ENCODE measurements at regions not wholly inside any gene's neighbourhood (a gene's known extent, or its start where the extent isn't known, plus 50 kb on each side); places are given as distances from the start of the nearest gene placed in this dataset.

DNA sequence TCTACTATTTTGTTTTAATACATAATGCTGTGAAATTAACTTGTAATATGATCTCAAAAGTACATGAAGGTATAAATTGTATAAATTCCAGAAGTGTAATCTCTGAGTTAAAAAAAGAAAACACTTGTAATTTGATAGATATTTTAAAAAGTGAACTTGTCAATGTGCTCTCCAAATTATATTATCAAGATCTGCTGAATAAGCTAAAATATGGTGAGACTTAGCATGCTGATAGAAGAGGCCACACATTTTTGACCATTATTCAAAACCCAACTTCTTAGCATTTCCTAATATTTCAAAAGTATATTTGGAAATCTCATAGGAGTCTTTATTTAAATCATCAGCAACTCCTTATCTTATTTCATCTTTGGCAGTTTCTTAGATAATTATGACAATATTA, 657.1 kb upstream of the BOD1L1 start:
- Histone ChIP-seq H3K36me3 (ENCODE audit: control insufficient read depth in 4 of 4, insufficient read depth in 3 of 4, low read depth in 1 of 4, low read length in 3 of 4) (no peaks in the 10 kb centered on the region), H3K9me3 (ENCODE audit: control insufficient read depth in 4 of 4, low read length in 3 of 4) (peaks cover 0 to 5% (median 0%) of the 10 kb centered on the region in 4 donors), H3K4me1 (ENCODE audit: control insufficient read depth in 4 of 4, insufficient read depth in 4 of 4, low read length in 3 of 4) (no peaks in the 10 kb centered on the region), H3K4me3 (ENCODE audit: low read depth in 1 of 3, low read length in 3 of 3) (no peak overlapping the region), H3K27ac (ENCODE audit: low read depth in 1 of 2, low read length in 2 of 2) (no peak overlapping the region), H3K27me3 (ENCODE audit: control insufficient read depth in 4 of 4, insufficient read depth in 4 of 4, low read length in 3 of 4) (no peaks in the 10 kb centered on the region), H3K9ac (ENCODE audit: low read depth in 1 of 2, low read length in 2 of 2) (no peak overlapping the region)
- TF ChIP-seq NR2F2 (IDR thresholded peaks at IDR 0.05): no peak
- TF ChIP-seq, protein P1, sequence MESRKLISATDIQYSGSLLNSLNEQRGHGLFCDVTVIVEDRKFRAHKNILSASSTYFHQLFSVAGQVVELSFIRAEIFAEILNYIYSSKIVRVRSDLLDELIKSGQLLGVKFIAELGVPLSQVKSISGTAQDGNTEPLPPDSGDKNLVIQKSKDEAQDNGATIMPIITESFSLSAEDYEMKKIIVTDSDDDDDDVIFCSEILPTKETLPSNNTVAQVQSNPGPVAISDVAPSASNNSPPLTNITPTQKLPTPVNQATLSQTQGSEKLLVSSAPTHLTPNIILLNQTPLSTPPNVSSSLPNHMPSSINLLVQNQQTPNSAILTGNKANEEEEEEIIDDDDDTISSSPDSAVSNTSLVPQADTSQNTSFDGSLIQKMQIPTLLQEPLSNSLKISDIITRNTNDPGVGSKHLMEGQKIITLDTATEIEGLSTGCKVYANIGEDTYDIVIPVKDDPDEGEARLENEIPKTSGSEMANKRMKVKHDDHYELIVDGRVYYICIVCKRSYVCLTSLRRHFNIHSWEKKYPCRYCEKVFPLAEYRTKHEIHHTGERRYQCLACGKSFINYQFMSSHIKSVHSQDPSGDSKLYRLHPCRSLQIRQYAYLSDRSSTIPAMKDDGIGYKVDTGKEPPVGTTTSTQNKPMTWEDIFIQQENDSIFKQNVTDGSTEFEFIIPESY (IDR thresholded peaks at IDR 0.05): no peak
- TF ChIP-seq, protein P2, sequence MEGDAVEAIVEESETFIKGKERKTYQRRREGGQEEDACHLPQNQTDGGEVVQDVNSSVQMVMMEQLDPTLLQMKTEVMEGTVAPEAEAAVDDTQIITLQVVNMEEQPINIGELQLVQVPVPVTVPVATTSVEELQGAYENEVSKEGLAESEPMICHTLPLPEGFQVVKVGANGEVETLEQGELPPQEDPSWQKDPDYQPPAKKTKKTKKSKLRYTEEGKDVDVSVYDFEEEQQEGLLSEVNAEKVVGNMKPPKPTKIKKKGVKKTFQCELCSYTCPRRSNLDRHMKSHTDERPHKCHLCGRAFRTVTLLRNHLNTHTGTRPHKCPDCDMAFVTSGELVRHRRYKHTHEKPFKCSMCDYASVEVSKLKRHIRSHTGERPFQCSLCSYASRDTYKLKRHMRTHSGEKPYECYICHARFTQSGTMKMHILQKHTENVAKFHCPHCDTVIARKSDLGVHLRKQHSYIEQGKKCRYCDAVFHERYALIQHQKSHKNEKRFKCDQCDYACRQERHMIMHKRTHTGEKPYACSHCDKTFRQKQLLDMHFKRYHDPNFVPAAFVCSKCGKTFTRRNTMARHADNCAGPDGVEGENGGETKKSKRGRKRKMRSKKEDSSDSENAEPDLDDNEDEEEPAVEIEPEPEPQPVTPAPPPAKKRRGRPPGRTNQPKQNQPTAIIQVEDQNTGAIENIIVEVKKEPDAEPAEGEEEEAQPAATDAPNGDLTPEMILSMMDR (IDR thresholded peaks at IDR 0.05; ENCODE audit: low read depth, low read length, missing input control): no peak
- TF ChIP-seq FOXA1 (IDR thresholded peaks at IDR 0.05): no peak
- TF ChIP-seq GABPA (IDR thresholded peaks at IDR 0.05 in 1 of 2, conservative IDR thresholded peaks at IDR 0.05 in 1 of 2): no peak
- TF ChIP-seq, protein P3, sequence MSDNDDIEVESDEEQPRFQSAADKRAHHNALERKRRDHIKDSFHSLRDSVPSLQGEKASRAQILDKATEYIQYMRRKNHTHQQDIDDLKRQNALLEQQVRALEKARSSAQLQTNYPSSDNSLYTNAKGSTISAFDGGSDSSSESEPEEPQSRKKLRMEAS (IDR thresholded peaks at IDR 0.05): no peak
- no peak for TF ChIP-seq SP1 (IDR thresholded peaks at IDR 0.05)
- TF ChIP-seq EGR1 (IDR thresholded peaks at IDR 0.05; ENCODE audit: low read depth in 2 of 2): no peak
- TF ChIP-seq YY1 (IDR thresholded peaks at IDR 0.05): no peak
- TF ChIP-seq FOXA2 (IDR thresholded peaks at IDR 0.05): no peak
- TF ChIP-seq HNF4G (IDR thresholded peaks at IDR 0.05): no peak
- no peak for TF ChIP-seq HNF4A (conservative IDR thresholded peaks at IDR 0.05)
- TF ChIP-seq JUND (IDR thresholded peaks at IDR 0.05): no peak
- TF ChIP-seq, protein P4, sequence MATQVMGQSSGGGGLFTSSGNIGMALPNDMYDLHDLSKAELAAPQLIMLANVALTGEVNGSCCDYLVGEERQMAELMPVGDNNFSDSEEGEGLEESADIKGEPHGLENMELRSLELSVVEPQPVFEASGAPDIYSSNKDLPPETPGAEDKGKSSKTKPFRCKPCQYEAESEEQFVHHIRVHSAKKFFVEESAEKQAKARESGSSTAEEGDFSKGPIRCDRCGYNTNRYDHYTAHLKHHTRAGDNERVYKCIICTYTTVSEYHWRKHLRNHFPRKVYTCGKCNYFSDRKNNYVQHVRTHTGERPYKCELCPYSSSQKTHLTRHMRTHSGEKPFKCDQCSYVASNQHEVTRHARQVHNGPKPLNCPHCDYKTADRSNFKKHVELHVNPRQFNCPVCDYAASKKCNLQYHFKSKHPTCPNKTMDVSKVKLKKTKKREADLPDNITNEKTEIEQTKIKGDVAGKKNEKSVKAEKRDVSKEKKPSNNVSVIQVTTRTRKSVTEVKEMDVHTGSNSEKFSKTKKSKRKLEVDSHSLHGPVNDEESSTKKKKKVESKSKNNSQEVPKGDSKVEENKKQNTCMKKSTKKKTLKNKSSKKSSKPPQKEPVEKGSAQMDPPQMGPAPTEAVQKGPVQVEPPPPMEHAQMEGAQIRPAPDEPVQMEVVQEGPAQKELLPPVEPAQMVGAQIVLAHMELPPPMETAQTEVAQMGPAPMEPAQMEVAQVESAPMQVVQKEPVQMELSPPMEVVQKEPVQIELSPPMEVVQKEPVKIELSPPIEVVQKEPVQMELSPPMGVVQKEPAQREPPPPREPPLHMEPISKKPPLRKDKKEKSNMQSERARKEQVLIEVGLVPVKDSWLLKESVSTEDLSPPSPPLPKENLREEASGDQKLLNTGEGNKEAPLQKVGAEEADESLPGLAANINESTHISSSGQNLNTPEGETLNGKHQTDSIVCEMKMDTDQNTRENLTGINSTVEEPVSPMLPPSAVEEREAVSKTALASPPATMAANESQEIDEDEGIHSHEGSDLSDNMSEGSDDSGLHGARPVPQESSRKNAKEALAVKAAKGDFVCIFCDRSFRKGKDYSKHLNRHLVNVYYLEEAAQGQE (IDR thresholded peaks at IDR 0.05): no peak
- no peak for DNase-seq (ENCODE audit: low spot score)

DNA sequence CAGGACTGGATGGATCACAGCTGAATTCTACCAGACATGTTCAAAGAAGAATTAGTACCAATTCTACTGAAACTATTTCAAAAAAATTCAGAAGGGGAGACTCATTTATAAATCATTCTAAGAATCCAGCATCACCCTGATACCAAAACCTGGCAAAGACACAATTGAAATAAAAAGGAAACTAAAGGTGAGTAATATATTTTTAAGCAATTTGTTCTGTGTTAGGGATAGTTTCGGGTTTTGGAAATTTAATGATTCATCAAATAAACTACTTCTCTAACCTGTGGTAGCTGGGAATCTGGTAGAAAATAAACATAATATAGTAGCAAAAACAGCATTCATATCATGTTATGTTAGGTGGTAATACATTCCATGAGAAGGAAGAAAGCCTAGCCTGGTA, 662.2 kb upstream of the BOD1L1 start:
- DNase-seq (ENCODE audit: low spot score): no peak
- TF ChIP-seq NR2F2 (IDR thresholded peaks at IDR 0.05) (no peak), GABPA (IDR thresholded peaks at IDR 0.05 in 1 of 2, conservative IDR thresholded peaks at IDR 0.05 in 1 of 2) (no peak), FOXA1 (IDR thresholded peaks at IDR 0.05) (no peak), SP1 (IDR thresholded peaks at IDR 0.05) (no peak), RXRA (IDR thresholded peaks at IDR 0.05) (no peak), YY1 (IDR thresholded peaks at IDR 0.05) (no peak), EGR1 (IDR thresholded peaks at IDR 0.05; ENCODE audit: low read depth in 2 of 2) (no peak), FOXA2 (IDR thresholded peaks at IDR 0.05) (no peak), RAD21 (IDR thresholded peaks at IDR 0.05) (no peak), HNF4G (IDR thresholded peaks at IDR 0.05) (no peak)
- TF ChIP-seq, protein P2 (IDR thresholded peaks at IDR 0.05; ENCODE audit: low read depth, low read length, missing input control): no peak
- TF ChIP-seq, protein P5, sequence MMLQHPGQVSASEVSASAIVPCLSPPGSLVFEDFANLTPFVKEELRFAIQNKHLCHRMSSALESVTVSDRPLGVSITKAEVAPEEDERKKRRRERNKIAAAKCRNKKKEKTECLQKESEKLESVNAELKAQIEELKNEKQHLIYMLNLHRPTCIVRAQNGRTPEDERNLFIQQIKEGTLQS (IDR thresholded peaks at IDR 0.05): no peak
- TF ChIP-seq, protein P4 (IDR thresholded peaks at IDR 0.05): no peak
- TF ChIP-seq, protein P3 (IDR thresholded peaks at IDR 0.05): no peak
- no peak overlapping the region for H3K4me3 ChIP-seq (ENCODE audit: low read depth in 1 of 3, low read length in 3 of 3)
- peaks cover 0 to 5% (median 0%) of the 10 kb centered on the region in 4 donors for H3K9me3 ChIP-seq (ENCODE audit: control insufficient read depth in 4 of 4, low read length in 3 of 4)
- peaks cover 0 to 2% (median 0%) of the 10 kb centered on the region in 4 donors for H3K27me3 ChIP-seq (ENCODE audit: control insufficient read depth in 4 of 4, insufficient read depth in 4 of 4, low read length in 3 of 4)
- no peak overlapping the region for H3K27ac ChIP-seq (ENCODE audit: low read depth in 1 of 2, low read length in 2 of 2)
- H3K4me1 ChIP-seq (ENCODE audit: control insufficient read depth in 4 of 4, insufficient read depth in 4 of 4, low read length in 3 of 4): no peaks in the 10 kb centered on the region
- no peak overlapping the region for H3K9ac ChIP-seq (ENCODE audit: low read depth in 1 of 2, low read length in 2 of 2)
- no peaks in the 10 kb centered on the region for H3K36me3 ChIP-seq (ENCODE audit: control insufficient read depth in 4 of 4, insufficient read depth in 3 of 4, low read depth in 1 of 4, low read length in 3 of 4)
- WGBS: 91% methylated on average over 1 of the region's 1 CpG

Data from liver (tissue), 8 donors.